Non-pigmented ciliary epithelial cell (primary cell): ENCODE measurements at regions not wholly inside any gene's neighbourhood (a gene's known extent, or its start where the extent isn't known, plus 50 kb on each side); places are given as distances from the start of the nearest gene placed in this dataset.
"Not testable (repeated sequence)": the region's sequence is repeated elsewhere in the genome, so short reads cannot be mapped to it uniquely, and the experiment has no call there.

Source experiments
- DNase-seq: peaks from one replicate; pipeline ENCODE4 v3.0.0-alpha.2; 2010; ENCODE audit warnings: low read depth

DNA sequence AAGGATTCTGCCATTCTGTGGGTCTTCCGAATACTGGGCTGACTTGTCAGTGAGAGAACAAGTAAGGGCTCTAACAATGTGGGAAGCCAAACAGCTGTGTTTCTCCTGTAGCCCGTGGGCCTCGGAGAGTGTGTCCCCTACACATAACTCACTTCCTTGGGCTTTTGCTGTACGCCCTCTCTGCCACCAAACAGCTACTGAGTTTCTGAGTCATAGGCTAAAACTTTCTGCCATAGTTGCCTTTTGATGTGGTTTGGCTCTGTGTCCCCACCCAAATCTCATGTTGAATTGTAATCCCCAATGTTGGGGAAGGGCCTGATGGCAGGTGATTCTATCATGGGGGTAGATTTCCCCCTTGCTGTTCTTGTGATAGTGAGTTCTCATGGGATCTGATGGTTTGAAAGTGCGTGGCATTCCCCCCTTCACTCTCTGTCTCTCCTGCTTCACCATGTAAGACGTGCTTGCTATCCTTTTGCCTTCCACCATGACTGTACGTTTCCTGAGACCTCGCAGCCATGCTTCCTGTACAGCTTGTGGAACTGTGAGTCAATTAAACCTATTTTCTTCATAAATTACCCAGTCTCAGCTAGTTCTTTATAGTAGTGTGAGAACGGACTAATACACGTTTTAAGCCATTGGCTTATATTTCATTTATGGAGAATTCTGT is 194.8 kb upstream of the HMCN1 start:
- no peak for DNase-seq

DNA sequence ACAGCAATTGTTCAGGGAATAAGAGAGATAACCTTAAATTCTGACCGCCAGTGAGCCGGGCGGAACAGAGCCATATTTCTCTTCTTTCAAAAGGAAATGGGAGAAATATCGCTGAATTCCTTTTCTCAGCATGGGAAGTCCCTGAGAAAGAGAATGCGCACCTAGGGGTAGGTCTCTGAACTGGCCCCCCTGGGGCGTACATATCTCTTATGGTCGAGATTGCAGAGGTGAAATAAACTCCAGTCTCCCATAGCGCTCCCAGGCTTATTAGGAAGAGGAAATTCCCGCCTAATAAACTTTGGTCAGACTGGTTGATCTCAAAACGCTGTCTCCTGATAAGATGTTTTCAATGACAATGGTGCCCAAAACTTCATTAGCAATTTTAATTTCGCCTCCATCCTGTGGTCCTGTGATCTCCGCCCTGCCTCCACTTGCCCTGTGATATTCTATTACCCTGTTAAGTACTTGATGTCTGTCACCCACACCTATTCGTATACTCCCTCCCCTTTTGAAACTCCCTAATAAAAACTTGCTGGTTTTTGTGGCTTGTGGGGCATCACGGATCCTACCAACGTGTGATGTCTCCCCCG is 195.8 kb upstream of the HMCN1 start:
- DNase-seq = not testable (repeated sequence)

GRCh38 chr1:185537596-185537995 is 196.6 kb upstream of the HMCN1 start:
- DNase-seq = no peak

DNA sequence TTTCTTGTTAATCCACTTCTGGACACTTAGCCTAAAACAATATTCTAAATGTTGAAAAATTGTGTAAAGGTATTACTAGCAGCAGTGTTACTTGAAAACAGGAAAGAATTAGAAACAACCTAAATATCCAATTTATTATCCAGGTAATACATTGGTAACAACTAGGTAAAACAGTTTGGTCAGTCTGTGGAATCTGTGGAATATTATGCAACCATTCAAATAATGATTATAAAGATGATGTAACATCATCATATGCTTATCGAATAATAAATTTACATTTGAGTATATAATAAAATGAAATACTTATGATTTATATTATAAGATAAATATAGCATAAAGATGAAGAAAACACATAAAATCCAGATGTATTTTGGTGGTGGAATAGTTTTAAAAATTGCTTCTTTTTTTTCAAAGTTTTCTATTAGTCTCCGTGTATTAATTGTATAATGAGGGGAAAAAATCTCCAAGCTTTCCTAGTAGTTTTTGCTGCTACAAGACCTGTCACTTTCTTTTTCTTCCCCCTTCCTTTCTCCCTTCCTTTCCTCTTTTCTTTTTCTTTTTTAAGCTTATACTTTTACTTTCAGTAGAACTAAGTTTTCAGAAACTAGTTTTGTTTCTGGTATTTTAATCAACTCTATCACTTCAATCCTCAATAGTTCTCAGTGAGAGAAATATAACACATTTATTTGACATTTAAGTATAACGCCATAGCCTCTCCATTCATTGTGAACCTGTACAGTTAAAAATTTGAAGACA is 197.8 kb upstream of the HMCN1 start:
- no peak for DNase-seq

DNA sequence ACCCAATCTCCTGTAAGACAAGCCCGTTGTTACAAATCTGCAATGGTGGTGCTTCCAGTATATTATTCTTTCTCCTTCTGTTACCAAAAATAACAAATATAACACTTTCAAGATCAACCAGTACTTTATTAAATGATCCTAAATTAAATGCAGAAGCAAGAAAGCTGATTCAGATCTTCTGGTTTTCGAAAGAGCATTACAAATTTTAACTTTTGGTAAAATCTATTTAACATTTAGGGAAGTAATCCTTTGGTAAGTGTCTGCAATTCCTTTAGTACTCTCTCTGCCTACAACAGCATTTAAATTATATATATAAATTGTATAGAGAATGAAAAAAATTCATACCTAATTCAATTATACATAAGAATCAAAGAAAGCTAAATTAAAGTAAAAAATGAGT is 198.6 kb upstream of the HMCN1 start:
- no peak for DNase-seq

DNA sequence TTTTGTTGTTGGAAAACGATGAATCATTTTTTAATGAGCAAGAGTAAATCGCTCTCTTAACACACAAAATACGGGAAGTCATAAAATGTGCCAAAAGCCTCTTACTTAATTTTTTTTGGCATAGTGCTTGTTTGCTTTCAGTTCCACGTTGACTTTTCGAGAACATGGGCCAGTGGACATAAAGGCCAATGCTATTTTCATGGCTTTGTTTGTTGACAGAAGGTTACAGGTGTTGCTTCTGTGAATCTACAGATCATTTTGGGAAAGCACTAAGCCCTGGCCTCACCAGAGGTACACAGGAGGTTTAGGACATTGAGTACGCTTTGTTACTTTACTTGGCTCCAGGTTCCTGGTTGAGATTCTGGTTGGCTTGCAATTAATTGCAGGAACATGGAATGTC is 199.4 kb upstream of the HMCN1 start:
- DNase-seq = no peak

- DNase-seq = no peak
Observed at GRCh38 chr1:185533596-185533995, 200.6 kb upstream of the HMCN1 start.

DNA sequence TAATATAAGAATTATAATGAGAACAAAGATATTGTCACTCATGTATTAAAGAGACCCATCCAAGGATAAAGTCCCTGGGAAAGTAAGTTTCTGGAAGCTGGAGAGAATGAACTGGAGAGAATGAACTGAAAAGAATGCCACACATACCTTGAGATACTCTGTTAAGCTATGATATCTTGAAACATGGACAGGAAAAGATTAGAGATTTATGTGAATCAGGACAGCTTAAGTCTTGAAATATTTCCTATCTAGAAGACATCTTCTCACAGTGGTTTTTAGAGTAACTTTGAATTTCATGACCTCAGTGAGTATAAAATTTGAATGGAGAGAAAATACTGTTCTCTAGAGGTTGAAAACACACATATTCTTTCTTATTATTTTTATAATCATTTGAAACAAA is 201.3 kb upstream of the HMCN1 start:
- no peak for DNase-seq

- DNase-seq = no peak
Observed at GRCh38 chr1:185531838-185532237, 202.4 kb upstream of the HMCN1 start.

GRCh38 chr1:185530215-185530614 is 204.0 kb upstream of the HMCN1 start:
- DNase-seq = no peak

- DNase-seq = no peak
Observed at GRCh38 chr1:185529673-185530072, 204.5 kb upstream of the HMCN1 start.

DNA sequence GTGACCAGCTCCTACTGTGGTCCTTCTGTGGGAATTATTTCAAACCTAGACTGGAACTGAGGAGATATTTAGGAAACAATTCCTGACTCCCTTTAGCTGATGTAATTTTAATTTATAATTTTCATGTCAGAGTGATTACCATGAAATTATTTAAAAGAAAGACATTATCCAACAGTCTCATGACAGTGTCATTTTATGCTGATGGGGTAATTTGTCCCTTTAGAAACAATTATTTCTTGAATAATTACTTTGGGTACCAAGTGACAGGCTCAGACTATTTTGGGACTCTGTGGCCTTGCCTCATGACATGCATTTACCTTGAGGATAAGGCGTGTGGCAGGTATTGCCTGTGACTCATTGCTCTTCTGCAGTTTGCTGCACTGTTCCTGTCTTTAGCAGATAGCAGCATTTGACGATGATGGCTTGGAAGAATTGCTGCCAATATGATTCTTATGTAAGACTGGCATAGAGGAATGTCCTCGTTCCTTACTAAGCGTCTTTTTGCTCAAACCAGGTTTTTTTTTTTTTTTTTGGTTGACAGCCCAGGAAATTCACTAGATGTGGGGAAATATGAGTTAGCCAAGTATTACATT is 206.0 kb upstream of the HMCN1 start:
- no peak for DNase-seq

DNA sequence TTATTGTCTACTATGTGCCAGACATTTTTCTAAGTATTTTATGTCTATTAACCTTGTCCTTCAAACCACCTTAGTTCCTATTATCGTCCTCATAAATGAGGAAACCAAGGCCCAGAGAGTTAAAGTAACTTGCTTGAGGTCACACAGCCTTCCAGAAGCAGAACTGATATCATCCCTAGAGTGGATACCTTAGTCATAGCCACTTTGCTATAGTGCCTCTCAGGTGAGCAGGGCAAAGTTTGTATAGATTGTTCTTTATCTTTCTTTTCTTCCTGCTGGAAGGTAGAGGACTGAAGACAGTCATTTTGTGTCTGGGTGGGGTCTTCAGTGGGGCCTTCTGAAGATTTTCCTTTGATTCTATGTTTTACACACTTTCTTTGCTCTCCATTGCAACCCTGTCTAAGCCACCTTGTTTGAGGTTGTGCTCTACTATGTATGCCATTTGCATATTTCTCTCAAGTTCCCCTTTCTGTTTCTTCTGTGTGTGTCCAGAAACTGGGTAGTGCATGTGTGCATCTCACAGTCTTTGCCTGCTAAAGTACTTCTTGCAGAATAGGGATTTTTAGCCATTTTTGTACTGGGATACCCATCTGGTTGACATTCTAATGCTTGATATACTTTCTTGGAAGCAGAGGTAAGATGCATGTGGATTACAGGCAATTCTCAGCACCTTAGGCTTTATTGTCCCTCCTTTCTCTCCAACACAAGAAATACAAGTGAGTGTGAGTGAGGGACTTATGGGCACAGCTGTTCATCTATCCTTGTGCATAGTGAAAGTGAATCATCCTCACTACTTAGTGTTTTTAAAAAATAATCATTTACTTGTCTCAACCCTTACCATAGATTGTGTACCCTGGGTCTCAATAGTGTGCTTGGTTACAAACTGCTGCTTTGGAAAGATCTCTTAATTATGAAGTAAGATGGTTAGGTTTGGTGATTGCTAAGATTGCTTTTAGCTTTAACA is 207.6 kb upstream of the HMCN1 start:
- no peak for DNase-seq

- no peak for DNase-seq
Observed at GRCh38 chr1:185520188-185520920, 203.3 kb upstream of the IVNS1ABP start.

DNA sequence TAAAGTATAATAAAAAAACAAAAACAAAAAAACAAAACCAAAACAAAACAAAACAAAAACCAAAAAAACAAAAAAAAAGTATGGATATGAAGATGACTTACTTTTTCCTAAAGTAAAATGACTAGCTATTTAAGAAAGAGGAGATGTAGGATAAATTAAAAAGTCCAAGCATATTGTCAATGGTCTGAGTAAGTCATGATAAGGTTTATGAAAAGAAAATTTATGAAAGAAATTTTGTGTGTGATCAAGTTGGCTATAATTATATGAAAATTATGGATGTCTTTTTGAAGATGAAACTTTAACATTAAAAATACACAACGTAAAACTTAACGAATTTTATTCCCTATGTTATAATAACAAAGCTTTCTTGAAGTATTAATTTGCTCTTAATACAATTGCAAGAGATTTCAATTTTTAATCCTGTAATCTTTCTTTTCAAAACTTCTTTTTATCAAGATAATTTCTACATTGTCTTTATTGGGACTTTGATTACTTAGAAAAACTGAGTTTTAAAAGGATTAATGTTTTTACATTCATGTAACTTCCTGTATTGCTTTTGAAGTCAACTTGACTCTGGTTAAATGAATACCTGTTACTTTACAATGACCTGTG is 200.9 kb upstream of the IVNS1ABP start:
- no peak for DNase-seq

- DNase-seq = not testable (repeated sequence)
Observed at GRCh38 chr1:185517301-185517700, 200.3 kb upstream of the IVNS1ABP start.

DNA sequence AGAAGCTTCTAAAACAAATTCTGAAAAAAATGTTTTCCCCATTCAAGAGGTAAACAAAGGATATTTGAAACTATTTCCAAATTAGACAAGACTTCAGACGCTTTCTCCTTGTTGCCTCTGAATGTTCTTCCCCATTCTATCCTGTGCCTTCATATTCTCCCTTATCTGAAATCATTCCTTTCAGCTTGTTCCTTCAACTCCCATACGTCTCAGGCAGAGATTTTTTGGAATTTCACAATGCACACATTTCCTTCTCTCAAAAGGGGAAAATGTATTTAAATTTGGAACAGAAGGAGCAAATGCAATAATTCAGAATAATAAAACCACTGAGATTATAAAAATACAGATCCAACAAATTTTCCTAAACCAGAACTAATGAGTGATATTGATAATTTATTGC is 198.7 kb upstream of the IVNS1ABP start:
- no peak for DNase-seq

DNA sequence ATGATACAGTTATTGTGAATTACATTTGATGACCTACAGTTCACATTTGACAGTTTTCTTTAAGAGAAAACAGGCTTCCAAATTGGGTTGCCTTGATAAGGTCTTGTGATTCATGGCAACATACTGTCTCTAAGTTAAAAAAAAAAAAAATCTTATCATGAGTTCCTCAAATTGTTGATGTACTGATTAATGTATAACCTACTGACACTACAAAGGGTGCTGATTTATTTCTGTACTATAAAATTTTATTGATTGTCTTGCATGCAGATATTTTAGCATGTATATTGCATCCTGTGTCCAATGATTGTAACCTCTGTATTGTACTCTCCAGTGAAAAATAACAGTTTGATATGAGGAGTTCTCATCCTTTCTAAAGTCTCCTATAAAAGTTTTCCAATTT is 197.3 kb upstream of the IVNS1ABP start:
- DNase-seq = no peak

- no peak for DNase-seq
Observed at GRCh38 chr1:185512442-185512841, 195.4 kb upstream of the IVNS1ABP start.

- no peak for DNase-seq
Observed at GRCh38 chr1:185501099-185501498, 184.1 kb upstream of the IVNS1ABP start.
